ENCODE measurements at regions not wholly inside any gene's neighbourhood (a gene's known extent, or its start where the extent isn't known, plus 50 kb on each side); places are given as distances from the start of the nearest gene placed in this dataset.

GRCh38 chr15:39216816-39217215 lies 364.1 kb upstream of the THBS1 start:
- no peak overlapping the region for H3K4me3 ChIP-seq
- TF ChIP-seq POLR2A (IDR thresholded peaks at IDR 0.05) (no peak), CTCF (IDR thresholded peaks at IDR 0.05) (no peak)
- H3K9me3 ChIP-seq: no peaks in the 10 kb centered on the region

DNA sequence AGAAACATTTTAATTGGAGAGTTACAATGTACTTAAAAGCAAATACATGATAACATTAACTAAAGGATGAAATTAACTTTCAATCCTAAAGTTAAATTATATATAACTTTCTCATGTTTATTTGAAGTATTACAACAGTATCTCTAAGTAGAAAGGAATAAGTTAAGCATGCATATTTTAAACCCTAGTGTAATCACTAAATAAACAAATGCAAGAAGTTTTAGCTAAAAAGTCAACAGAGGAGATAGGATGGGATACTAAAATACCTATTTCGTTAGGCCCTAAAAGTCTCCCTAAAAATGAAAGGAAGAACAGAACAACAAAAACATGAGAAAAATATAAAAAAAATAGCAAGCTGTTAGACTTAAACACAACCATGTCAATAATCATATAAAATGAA lies 361.3 kb upstream of the THBS1 start:
- no peaks in the 10 kb centered on the region for H3K27me3 ChIP-seq
- no peak overlapping the region for H3K27ac ChIP-seq
- H3K36me3 ChIP-seq: no peaks in the 10 kb centered on the region
- no peak for TF ChIP-seq CTCF (IDR thresholded peaks at IDR 0.05)
- TF ChIP-seq POLR2A (IDR thresholded peaks at IDR 0.05): no peak
- H3K9me3 ChIP-seq: no peaks in the 10 kb centered on the region
- no peak overlapping the region for H3K4me3 ChIP-seq
- H3K4me1 ChIP-seq: no peaks in the 10 kb centered on the region
- DNase-seq: no peak

More at GRCh38 chr15:39216816-39217215, 364.1 kb upstream of the THBS1 start:
- Histone ChIP-seq H3K27ac (no peak overlapping the region), H3K4me1 (no peaks in the 10 kb centered on the region), H3K36me3 (no peaks in the 10 kb centered on the region), H3K27me3 (no peaks in the 10 kb centered on the region)
- DNase-seq: no peak

DNA sequence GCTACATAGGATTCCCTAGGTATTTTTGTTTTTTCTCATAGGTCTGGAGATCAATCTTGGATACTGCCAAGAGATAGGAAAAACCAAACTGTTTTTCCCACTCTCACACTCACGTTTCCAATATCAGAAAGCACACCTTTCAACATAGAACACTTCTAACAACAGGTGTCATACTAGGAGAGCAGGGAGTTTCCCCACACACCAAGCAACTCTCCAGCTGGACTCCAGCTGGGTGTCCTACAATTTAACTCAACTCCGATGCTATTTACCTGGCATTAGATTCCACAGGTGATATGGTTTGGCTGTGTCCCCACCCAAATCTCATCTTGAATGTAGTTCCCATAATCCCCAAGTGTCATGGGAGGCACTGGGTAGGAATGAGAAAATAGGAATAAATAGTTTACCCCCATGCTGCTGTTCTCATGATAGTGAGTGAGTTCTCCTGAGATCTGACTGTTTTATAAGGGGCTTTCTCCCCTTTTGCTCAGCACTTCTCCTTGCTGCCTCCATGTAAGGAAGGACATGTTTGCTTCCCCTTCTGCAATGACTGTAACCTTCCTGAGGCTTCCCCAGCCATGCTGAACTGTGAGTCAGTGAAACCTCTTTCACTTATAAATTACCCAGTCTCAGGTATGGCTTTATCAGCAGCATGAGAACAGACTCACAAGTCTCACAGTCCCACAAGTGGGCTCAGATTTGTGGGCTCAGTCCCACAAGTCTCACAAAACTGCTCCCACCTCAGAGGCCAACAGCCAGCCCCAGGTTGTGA lies 354.5 kb upstream of the THBS1 start:
- TF ChIP-seq POLR2A (IDR thresholded peaks at IDR 0.05): no peak
- TF ChIP-seq CTCF (IDR thresholded peaks at IDR 0.05): no peak
- Histone ChIP-seq H3K4me1 (no peaks in the 10 kb centered on the region), H3K4me3 (no peak overlapping the region), H3K9me3 (no peaks in the 10 kb centered on the region), H3K36me3 (no peaks in the 10 kb centered on the region), H3K27ac (no peak overlapping the region), H3K27me3 (no peaks in the 10 kb centered on the region)
- no peak for DNase-seq

DNA sequence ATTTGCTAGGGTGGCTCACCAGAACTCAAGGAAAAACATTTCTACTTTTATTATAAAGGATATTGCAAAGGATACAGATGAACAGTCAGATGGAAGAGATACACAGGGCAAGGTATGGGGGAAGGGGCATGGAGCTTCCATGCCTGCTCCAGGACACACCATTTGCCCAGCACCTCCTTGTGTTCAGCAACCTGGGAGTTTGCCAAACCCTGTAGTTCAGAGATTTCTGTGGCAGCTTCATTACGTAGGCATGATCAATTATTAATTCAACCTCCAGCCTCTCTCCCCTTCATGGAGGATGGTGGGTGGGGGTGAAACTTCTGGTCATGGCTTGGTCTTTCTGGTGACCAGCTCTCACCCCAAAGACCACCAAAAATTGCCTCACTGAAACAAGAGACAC lies 353.9 kb upstream of the THBS1 start:
- DNase-seq: no peak
- H3K4me3 ChIP-seq: no peak overlapping the region
- H3K27ac ChIP-seq: no peak overlapping the region
- TF ChIP-seq POLR2A (IDR thresholded peaks at IDR 0.05) (no peak), CTCF (IDR thresholded peaks at IDR 0.05) (no peak)
- H3K36me3 ChIP-seq: no peaks in the 10 kb centered on the region
- H3K27me3 ChIP-seq: no peaks in the 10 kb centered on the region
- no peaks in the 10 kb centered on the region for H3K4me1 ChIP-seq
- no peaks in the 10 kb centered on the region for H3K9me3 ChIP-seq

DNA sequence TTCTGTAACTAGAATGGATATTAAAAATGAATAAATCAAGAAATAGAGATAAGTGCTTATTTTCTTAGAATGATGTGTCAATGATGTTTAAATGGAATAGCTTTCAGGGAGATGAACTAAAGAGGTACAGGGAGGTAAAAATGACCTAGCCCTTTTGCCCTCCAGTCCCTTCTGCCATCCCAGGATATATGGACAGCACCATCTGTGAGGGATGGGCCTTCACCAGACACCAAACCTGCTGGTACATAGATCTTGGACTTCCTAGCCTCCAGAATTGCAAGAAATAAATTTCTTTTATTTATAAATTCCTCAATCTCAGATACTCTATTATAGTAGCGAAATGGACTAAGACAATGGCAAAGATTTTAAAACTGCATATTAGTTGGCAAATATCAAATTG lies 352.0 kb upstream of the THBS1 start:
- no peak overlapping the region for H3K4me3 ChIP-seq
- no peaks in the 10 kb centered on the region for H3K36me3 ChIP-seq
- DNase-seq: no peak
- H3K9me3 ChIP-seq: no peaks in the 10 kb centered on the region
- H3K27ac ChIP-seq: no peak overlapping the region
- H3K27me3 ChIP-seq: no peaks in the 10 kb centered on the region
- no peaks in the 10 kb centered on the region for H3K4me1 ChIP-seq
- TF ChIP-seq POLR2A (IDR thresholded peaks at IDR 0.05): no peak
- TF ChIP-seq CTCF (IDR thresholded peaks at IDR 0.05): no peak
